ENCODE measurements at regions not wholly inside any gene's neighbourhood (a gene's known extent, or its start where the extent isn't known, plus 50 kb on each side); places are given as distances from the start of the nearest gene placed in this dataset.

DNA sequence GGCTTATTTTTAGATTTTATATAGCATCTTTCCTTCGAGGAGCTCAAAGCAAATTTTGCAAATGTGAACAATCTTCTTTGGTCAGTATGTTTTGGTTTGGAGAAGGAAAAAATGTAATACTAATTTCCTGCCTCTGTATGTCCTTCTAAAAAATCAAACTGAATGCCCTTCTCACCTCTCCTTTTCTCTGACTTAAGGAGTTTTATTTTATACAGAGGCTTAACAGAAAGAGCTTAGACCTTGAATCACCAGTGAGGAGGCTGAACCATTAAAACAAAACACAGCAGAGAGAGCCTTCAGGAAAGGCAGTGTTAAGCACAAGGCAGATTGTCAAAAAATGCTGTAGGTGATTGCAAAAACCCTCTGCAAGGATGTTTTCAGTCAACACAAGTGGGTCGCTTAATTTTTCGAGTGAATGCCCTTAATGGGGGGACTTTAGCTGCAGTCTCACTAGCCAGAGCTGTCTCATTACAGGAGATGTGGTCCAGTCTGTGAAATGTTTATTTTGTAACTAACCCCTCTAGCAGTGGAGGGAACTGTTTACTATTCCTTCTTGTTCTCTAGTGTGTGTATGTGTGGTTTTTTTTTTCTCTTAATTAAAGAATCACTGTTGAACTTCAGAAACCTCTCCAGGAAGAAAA, 481.3 kb upstream of the CITED2 start:
- H3K4me1 ChIP-seq (ENCODE audit: insufficient read depth): peaks cover 47% of the 10 kb centered on the region
- WGBS (ENCODE audit: low lambda C conversion rate, missing lambda C conversion rate): 27% methylated on average over 3 of the region's 3 CpGs
- no peaks in the 10 kb centered on the region for H3K36me3 ChIP-seq (replicated peaks; ENCODE audit: insufficient read depth, low read depth)
- no peaks in the 10 kb centered on the region for H3K9me3 ChIP-seq (ENCODE audit: low read depth)
- no peaks in the 10 kb centered on the region for H4K20me1 ChIP-seq (ENCODE audit: insufficient read depth, poor library complexity, severe bottlenecking)
- H3K27ac ChIP-seq: peak overlapping the region; percentile 34
- H3K79me2 ChIP-seq: no peaks in the 10 kb centered on the region
- H3K4me2 ChIP-seq: peak overlapping the region; percentile 34
- no peak for TF ChIP-seq EZH2phosphoT487 (IDR thresholded peaks at IDR 0.05; ENCODE audit: low read depth, severe bottlenecking, unreplicated experiment)
- TF ChIP-seq, protein P1, sequence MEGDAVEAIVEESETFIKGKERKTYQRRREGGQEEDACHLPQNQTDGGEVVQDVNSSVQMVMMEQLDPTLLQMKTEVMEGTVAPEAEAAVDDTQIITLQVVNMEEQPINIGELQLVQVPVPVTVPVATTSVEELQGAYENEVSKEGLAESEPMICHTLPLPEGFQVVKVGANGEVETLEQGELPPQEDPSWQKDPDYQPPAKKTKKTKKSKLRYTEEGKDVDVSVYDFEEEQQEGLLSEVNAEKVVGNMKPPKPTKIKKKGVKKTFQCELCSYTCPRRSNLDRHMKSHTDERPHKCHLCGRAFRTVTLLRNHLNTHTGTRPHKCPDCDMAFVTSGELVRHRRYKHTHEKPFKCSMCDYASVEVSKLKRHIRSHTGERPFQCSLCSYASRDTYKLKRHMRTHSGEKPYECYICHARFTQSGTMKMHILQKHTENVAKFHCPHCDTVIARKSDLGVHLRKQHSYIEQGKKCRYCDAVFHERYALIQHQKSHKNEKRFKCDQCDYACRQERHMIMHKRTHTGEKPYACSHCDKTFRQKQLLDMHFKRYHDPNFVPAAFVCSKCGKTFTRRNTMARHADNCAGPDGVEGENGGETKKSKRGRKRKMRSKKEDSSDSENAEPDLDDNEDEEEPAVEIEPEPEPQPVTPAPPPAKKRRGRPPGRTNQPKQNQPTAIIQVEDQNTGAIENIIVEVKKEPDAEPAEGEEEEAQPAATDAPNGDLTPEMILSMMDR (IDR thresholded peaks at IDR 0.05; ENCODE audit: poor library complexity): no peak
- peak overlapping the region; percentile 14 for H2AFZ ChIP-seq
- DNase-seq (ENCODE audit: low spot score): no peak
- no peaks in the 10 kb centered on the region for H3K9me2 ChIP-seq (replicated peaks; ENCODE audit: insufficient read depth)
- no peak overlapping the region for H3K4me3 ChIP-seq
- H3K27me3 ChIP-seq: no peaks in the 10 kb centered on the region

DNA sequence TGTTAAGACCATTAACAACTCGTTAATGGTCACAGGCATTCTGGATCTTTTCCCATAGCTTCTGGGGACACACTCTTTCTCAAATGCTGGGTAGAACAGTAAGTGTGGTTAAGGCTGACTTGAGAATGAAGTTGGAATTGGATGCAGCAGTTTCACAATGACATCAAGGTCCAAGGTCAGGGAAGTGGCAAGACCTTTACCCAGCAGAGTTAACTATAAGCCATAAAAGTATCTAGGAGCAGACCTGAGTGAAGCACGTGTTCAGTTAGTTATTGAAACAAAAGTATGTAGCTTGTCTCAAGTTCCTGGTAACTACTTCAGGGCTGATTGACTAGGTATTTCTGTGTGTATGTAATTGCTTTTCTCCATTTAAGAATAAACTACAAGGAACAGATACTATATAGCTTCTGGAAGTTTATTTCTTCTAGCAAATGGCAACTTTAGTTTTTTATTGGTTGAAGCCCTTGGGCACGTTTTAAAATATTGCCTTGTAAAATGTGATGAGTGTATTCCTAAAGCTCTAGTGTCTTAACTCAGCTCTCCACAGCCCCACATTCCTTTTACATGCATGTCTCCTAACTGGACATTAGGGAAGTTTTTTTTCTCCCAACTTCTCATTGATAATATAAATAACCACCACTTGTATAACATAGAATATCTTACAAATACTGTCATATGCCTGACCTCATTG, 479.0 kb upstream of the CITED2 start:
- TF ChIP-seq, protein P1 (IDR thresholded peaks at IDR 0.05; ENCODE audit: poor library complexity): no peak
- TF ChIP-seq EZH2phosphoT487 (IDR thresholded peaks at IDR 0.05; ENCODE audit: low read depth, severe bottlenecking, unreplicated experiment) (no peak), EZH2 (IDR thresholded peaks at IDR 0.05; ENCODE audit: borderline replicate concordance) (no peak)
- no peaks in the 10 kb centered on the region for H3K27me3 ChIP-seq
- WGBS (ENCODE audit: low lambda C conversion rate, missing lambda C conversion rate): 21% methylated on average over 3 of the region's 3 CpGs
- no peaks in the 10 kb centered on the region for H3K36me3 ChIP-seq (replicated peaks; ENCODE audit: insufficient read depth, low read depth)
- no peaks in the 10 kb centered on the region for H3K79me2 ChIP-seq
- peak overlapping the region; percentile 82 for H3K27ac ChIP-seq
- no peaks in the 10 kb centered on the region for H4K20me1 ChIP-seq (ENCODE audit: insufficient read depth, poor library complexity, severe bottlenecking)
- H3K4me2 ChIP-seq: peak overlapping the region; percentile 51
- peaks cover 47% of the 10 kb centered on the region for H3K4me1 ChIP-seq (ENCODE audit: insufficient read depth)
- no peaks in the 10 kb centered on the region for H3K9me2 ChIP-seq (replicated peaks; ENCODE audit: insufficient read depth)
- peak; percentile 34 for DNase-seq (ENCODE audit: low spot score)
- no peaks in the 10 kb centered on the region for H3K9me3 ChIP-seq (ENCODE audit: low read depth)
- H2AFZ ChIP-seq: no peak overlapping the region
- no peak overlapping the region for H3K4me3 ChIP-seq

GRCh38 chr6:139852488-139853140, 478.2 kb upstream of the CITED2 start:
- Histone ChIP-seq H3K4me1 (ENCODE audit: insufficient read depth) (peaks cover 49% of the 10 kb centered on the region), H3K79me2 (no peaks in the 10 kb centered on the region), H3K9me3 (ENCODE audit: low read depth) (no peaks in the 10 kb centered on the region), H3K9me2 (replicated peaks; ENCODE audit: insufficient read depth) (no peaks in the 10 kb centered on the region), H3K27ac (peak overlapping the region; percentile 82), H4K20me1 (ENCODE audit: insufficient read depth, poor library complexity, severe bottlenecking) (no peaks in the 10 kb centered on the region), H3K36me3 (replicated peaks; ENCODE audit: insufficient read depth, low read depth) (no peaks in the 10 kb centered on the region), H2AFZ (peak overlapping the region; percentile 15), H3K4me3 (no peak overlapping the region), H3K27me3 (no peaks in the 10 kb centered on the region), H3K4me2 (peak overlapping the region; percentile 51)
- 33% methylated on average over 9 of the region's 9 CpGs for WGBS (ENCODE audit: low lambda C conversion rate, missing lambda C conversion rate)
- peak; percentile 54 for DNase-seq (ENCODE audit: low spot score)
- TF ChIP-seq, protein P1 (IDR thresholded peaks at IDR 0.05; ENCODE audit: poor library complexity): no peak
- TF ChIP-seq EZH2 (IDR thresholded peaks at IDR 0.05; ENCODE audit: borderline replicate concordance) (no peak), EZH2phosphoT487 (IDR thresholded peaks at IDR 0.05; ENCODE audit: low read depth, severe bottlenecking, unreplicated experiment) (no peak)

All from hepatocyte (in vitro differentiated cells).